ENCODE measurements at regions not wholly inside any gene's neighbourhood (a gene's known extent, or its start where the extent isn't known, plus 50 kb on each side); places are given as distances from the start of the nearest gene placed in this dataset.

GRCh38 chr3:83251490-83251889 is 1490.0 kb upstream of the GBE1 start:
- POLR2A ChIA-PET, result no interaction called here
- no peaks in the 10 kb centered on the region for H3K36me3 ChIP-seq (ENCODE audit: control insufficient read depth, insufficient read depth, low read length)
- TF ChIP-seq CTCF (IDR thresholded peaks at IDR 0.05; ENCODE audit: insufficient read depth, low read depth, low read length), result no peak
- H3K27me3 ChIP-seq (ENCODE audit: control insufficient read depth, insufficient read depth, low read length), result no peaks in the 10 kb centered on the region
- no peak overlapping the region for H3K4me3 ChIP-seq (ENCODE audit: low read depth, low read length)
- CTCF ChIA-PET, result no interaction called here
- no peak for DNase-seq (ENCODE audit: low read depth)

- no peak overlapping the region for H3K4me3 ChIP-seq (ENCODE audit: low read depth, low read length)
- H3K27me3 ChIP-seq (ENCODE audit: control insufficient read depth, insufficient read depth, low read length), result no peaks in the 10 kb centered on the region
- no peaks in the 10 kb centered on the region for H3K36me3 ChIP-seq (ENCODE audit: control insufficient read depth, insufficient read depth, low read length)
- POLR2A ChIA-PET, result no interaction called here
- CTCF ChIA-PET, result no interaction called here
- no peak for DNase-seq (ENCODE audit: low read depth)
- no peak for TF ChIP-seq CTCF (IDR thresholded peaks at IDR 0.05; ENCODE audit: insufficient read depth, low read depth, low read length)
These were observed 1489.2 kb upstream of the GBE1 start for GRCh38 chr3:83250613-83251012.

GRCh38 chr3:83248454-83248853 is 1487.0 kb upstream of the GBE1 start:
- Histone ChIP-seq H3K27me3 (ENCODE audit: control insufficient read depth, insufficient read depth, low read length) (no peaks in the 10 kb centered on the region), H3K4me3 (ENCODE audit: low read depth, low read length) (no peak overlapping the region), H3K36me3 (ENCODE audit: control insufficient read depth, insufficient read depth, low read length) (no peaks in the 10 kb centered on the region)
- ChIA-PET CTCF (no interaction called here), POLR2A (no interaction called here)
- TF ChIP-seq CTCF (IDR thresholded peaks at IDR 0.05; ENCODE audit: insufficient read depth, low read depth, low read length), result no peak
- DNase-seq (ENCODE audit: low read depth), result no peak

GRCh38 chr3:83235180-83235814 is 1473.9 kb upstream of the GBE1 start:
- DNase-seq (ENCODE audit: low read depth), result no peak
- no peaks in the 10 kb centered on the region for H3K36me3 ChIP-seq (ENCODE audit: control insufficient read depth, insufficient read depth, low read length)
- no peak for TF ChIP-seq CTCF (IDR thresholded peaks at IDR 0.05; ENCODE audit: insufficient read depth, low read depth, low read length)
- no peak overlapping the region for H3K4me3 ChIP-seq (ENCODE audit: low read depth, low read length)
- CTCF ChIA-PET, result no interaction called here
- POLR2A ChIA-PET, result no interaction called here
- H3K27me3 ChIP-seq (ENCODE audit: control insufficient read depth, insufficient read depth, low read length), result no peaks in the 10 kb centered on the region

- no peak overlapping the region for H3K4me3 ChIP-seq (ENCODE audit: low read depth, low read length)
- no peaks in the 10 kb centered on the region for H3K27me3 ChIP-seq (ENCODE audit: control insufficient read depth, insufficient read depth, low read length)
- no peaks in the 10 kb centered on the region for H3K36me3 ChIP-seq (ENCODE audit: control insufficient read depth, insufficient read depth, low read length)
- ChIA-PET CTCF (no interaction called here), POLR2A (no interaction called here)
- no peak for DNase-seq (ENCODE audit: low read depth)
- no peak for TF ChIP-seq CTCF (IDR thresholded peaks at IDR 0.05; ENCODE audit: insufficient read depth, low read depth, low read length)
These were observed 1472.3 kb upstream of the GBE1 start for GRCh38 chr3:83233715-83234114.
